ENCODE measurements at regions not wholly inside any gene's neighbourhood (a gene's known extent, or its start where the extent isn't known, plus 50 kb on each side); places are given as distances from the start of the nearest gene placed in this dataset.
"Not testable (repeated sequence)": the region's sequence is repeated elsewhere in the genome, so short reads cannot be mapped to it uniquely, and the experiment has no call there.

DNA sequence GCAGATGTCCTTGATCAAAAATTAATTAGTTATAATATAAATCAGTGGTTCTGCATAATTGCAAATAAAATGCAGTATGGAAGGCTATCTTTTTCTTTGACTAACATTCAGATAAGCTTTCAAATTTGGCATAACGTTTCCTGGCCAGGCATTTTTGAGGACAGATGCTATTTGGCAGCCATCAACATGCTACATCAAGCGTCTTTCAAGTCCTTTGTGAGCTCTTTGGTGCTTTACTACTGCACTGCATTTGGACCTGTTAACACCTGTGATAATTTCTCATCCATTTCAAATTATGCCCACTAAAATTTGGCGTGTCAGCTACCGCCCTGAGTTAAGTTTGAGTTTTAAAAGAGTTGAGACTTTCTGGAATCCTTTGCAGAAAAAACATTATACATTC is 545.7 kb downstream of the STK39 start:
- DNase-seq (ENCODE audit: low read depth in 4 of 4, low spot score in 3 of 4) = no peak

DNA sequence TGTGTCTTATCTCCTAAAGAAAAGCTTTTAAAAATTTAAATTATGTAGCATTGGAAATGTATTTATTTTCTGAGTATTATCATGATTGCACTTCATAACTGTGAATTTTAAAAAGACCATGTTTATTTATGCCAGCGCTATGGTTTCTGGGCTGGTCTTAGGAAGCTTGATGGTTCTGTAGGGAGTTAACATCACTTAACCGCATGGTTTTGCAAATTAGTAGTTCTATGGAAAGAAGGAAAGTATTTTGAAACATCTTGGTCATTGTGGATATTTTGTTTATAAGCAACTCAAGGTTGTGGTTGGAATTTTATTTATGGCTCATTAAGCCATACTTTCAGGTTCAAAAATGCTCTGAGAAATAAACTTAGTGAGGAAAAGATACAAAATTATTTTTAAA is 549.4 kb downstream of the STK39 start:
- no peak for DNase-seq (ENCODE audit: low read depth in 4 of 4, low spot score in 3 of 4)

- DNase-seq (ENCODE audit: low read depth in 4 of 4, low spot score in 3 of 4) = no peak
Measured at GRCh38 chr2:167697194-167697593, 550.2 kb downstream of the STK39 start.

DNA sequence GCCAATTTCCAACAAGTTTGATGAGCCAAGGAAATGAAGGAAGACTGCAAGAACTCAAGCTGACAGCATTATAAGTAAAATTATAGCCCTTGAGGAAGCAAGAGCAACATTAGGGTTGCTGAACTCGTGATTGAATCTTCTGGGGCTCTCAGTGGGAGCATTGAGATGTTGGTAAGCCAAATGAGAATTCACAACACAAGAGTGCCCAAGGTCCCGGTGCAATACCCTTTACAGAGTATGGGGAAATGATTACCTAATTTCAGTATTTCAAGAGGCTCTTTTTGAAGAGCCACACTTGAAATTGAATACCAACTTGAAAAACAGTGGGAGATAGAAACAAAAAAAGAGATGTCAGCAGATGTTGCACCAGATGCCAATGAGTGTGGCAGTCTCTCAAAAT is 554.5 kb downstream of the STK39 start:
- no peak for DNase-seq (ENCODE audit: low read depth in 4 of 4, low spot score in 3 of 4)

GRCh38 chr2:167692191-167692590 is 555.2 kb downstream of the STK39 start:
- DNase-seq (ENCODE audit: low read depth in 4 of 4, low spot score in 3 of 4) = no peak

GRCh38 chr2:167689444-167689843 is 558.0 kb downstream of the STK39 start:
- DNase-seq (ENCODE audit: low read depth in 4 of 4, low spot score in 3 of 4) = no peak

DNA sequence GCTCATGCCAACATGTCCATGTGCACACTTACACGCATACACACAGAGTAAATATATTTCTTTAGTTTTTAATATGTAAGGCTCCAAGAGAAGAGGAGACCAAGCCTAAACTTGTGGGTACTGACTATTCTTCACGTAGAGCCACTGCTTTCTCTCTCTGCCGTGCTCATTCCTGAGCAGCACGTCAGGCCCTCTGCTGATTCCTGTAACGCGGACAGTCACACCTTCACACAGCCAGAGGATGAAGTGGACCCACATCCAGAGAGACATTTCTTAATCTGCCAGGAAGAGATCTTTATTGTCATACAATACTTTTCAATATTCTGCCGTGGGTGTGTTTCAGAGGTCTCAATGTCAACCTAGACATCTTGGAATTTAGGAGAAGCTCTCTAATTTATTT is 560.7 kb downstream of the STK39 start:
- no peak for DNase-seq (ENCODE audit: low read depth in 4 of 4, low spot score in 3 of 4)

- no peak for DNase-seq (ENCODE audit: low read depth in 4 of 4, low spot score in 3 of 4)
Measured at GRCh38 chr2:167681234-167682015, 566.0 kb downstream of the STK39 start.

GRCh38 chr2:167678158-167678557 is 569.2 kb downstream of the STK39 start:
- no peak for DNase-seq (ENCODE audit: low read depth in 4 of 4, low spot score in 3 of 4)

DNA sequence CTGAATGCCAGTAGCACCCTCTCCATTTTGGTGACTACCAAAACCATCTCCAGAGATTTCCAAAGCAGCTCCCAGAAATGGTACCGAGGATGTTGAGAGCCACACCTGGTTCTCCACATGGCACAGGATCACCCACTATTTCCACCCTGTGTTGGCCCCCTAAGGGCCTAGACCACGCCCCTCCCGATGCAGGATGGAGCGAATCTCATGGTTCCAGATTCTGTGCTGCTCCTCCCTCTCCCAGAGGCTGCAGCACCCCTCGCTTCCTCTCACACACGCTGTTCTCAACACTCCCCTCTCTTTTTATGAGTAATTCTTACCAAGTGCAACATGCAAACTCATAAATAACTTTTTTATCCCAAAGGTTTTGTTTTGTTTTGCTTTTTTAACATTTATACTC is 571.5 kb downstream of the STK39 start:
- DNase-seq (ENCODE audit: low read depth in 4 of 4, low spot score in 3 of 4) = no peak

DNA sequence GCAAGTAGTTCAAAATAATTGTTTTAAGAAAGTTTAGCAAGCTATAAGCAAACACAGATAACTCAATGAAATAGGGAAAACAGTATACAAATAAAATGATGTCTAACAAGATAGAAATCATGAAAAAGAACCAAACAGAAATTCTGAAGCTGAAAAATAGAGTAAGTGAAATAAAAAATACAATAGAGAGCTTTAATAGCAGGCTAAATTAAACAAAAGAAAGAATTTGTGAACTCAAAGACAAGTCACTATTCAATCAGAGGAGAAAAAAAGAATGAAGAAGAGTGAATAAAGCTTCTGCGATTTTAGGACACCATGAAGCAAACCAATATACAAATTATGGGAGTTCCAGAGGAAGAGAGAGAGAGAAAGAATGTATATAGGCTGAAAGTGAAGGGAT is 576.8 kb downstream of the STK39 start:
- no peak for DNase-seq (ENCODE audit: low read depth in 4 of 4, low spot score in 3 of 4)

DNA sequence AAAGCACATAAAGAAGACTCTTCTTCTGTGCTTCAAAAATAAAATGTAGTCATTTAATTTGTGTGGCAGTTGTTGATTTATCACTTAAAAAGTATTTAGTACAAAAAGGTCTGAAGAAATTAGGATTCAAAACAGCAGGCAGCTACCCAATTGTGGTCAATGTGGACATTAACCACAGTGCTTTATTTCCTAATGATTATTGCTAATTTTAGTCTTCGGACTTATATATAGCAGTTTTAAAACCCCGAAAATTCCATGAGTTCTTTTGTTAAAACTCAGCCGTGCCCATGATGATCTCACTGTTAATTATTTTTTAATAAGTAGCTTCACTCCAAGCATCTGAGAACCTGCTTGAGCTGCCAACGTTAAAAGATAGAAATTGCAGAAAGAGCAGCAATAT is 594.3 kb downstream of the STK39 start:
- DNase-seq (ENCODE audit: low read depth in 4 of 4, low spot score in 3 of 4) = no peak

GRCh38 chr2:167652401-167652800 is 595.0 kb downstream of the STK39 start:
- DNase-seq (ENCODE audit: low read depth in 4 of 4, low spot score in 3 of 4) = no peak

- DNase-seq (ENCODE audit: low read depth in 4 of 4, low spot score in 3 of 4) = no peak
Measured at GRCh38 chr2:167651406-167652151, 595.8 kb downstream of the STK39 start.

DNA sequence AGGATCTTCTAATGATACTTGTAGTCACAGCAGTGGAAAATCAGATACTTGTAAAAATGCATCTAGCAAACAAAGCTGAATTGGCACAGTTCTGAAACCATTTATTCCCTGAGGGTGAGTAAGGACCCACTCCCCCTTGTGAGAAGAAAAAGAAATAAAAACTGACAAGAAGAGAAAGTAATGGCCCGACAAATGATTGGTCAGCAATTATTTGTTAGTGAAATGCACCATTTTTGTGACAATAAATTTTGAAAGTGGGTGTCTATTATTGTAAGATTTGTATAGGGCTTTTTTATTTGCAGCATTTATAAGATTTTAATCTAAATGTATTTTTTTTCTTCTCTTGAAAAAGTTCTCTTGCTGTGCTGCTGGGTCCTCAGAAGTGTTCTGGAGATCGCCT is 600.8 kb downstream of the STK39 start:
- no peak for DNase-seq (ENCODE audit: low read depth in 4 of 4, low spot score in 3 of 4)

DNA sequence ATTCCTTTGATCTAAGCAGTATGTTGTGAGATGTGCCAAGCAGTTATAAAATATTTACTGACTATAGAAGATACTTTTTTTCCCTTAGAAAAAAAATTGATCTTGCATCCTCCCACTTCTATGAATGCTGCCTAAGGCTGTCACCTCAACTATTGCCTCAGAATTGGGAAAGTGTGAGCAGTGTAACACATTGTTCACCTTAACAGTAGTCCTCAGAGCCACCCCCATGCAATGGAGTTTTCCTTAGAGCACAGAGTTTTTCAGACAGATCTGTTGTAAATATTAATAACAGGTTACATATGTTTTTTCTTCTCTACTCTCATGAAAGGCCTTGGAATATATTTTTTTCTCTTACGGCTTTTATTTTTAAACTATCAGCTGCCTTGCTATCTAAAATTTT is 607.3 kb downstream of the STK39 start:
- DNase-seq (ENCODE audit: low read depth in 4 of 4, low spot score in 3 of 4) = no peak

GRCh38 chr2:167637741-167638140 is 609.7 kb downstream of the STK39 start:
- no peak for DNase-seq (ENCODE audit: low read depth in 4 of 4, low spot score in 3 of 4)

GRCh38 chr2:167632271-167632670 is 615.1 kb downstream of the STK39 start:
- DNase-seq (ENCODE audit: low read depth in 4 of 4, low spot score in 3 of 4) = not testable (repeated sequence)

DNA sequence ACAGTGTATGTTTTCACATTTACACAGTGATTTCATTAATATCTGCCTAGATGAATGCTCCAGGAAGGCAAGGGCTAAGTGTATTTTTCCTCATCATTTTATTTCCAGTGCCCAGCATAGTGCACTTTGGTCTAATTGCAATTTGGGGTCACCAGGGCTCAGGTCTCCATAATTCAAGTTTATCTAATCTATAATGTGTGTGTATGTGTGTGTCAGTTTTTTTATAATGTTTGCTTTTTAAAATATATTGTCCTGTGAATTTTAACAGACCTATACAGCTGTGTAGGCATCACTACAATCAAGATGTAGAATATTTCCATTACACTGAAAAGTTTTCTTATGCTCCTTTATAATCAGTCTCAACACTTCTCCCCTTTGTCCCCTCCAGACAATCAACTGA is 620.4 kb downstream of the STK39 start:
- DNase-seq (ENCODE audit: low read depth in 4 of 4, low spot score in 3 of 4) = no peak

GRCh38 chr2:167626301-167626700 is 621.1 kb downstream of the STK39 start:
- no peak for DNase-seq (ENCODE audit: low read depth in 4 of 4, low spot score in 3 of 4)

- no peak for DNase-seq (ENCODE audit: low read depth in 4 of 4, low spot score in 3 of 4)
Measured at GRCh38 chr2:167616997-167617396, 630.4 kb downstream of the STK39 start.

GRCh38 chr2:167613471-167613870 is 633.9 kb downstream of the STK39 start:
- no peak for DNase-seq (ENCODE audit: low read depth in 4 of 4, low spot score in 3 of 4)
